Ascending aorta (tissue), 2 donors: ENCODE measurements at regions not wholly inside any gene's neighbourhood (a gene's known extent, or its start where the extent isn't known, plus 50 kb on each side); places are given as distances from the start of the nearest gene placed in this dataset.

Source experiments
- DNase-seq, 2 donors: peaks; one replicate each; pipeline ENCODE4 v3.0.0-alpha.2; 2019; ENCODE audit warnings: low spot score in 2 of 2
- H3K27ac ChIP-seq, 2 donors: fragments of 200-600 bp; sonication (generic); one replicate each; pipeline ENCODE4 v1.5.1; 2016 to 2017; ENCODE audit warnings: mild to moderate bottlenecking in 1 of 2
- H3K27me3 ChIP-seq: fragments of 200-600 bp; sonication (generic); one replicate; pipeline ENCODE4 v1.5.1; 2017
- H3K36me3 ChIP-seq, 2 donors: fragments of 200-600 bp; sonication (generic); one replicate each; pipeline ENCODE4 v1.5.1; 2016
- H3K4me1 ChIP-seq, 2 donors: fragments of 200-600 bp; sonication (generic); one replicate each; pipeline ENCODE4 v1.5.1; 2016 to 2017; ENCODE audit warnings: mild to moderate bottlenecking in 1 of 2
- H3K4me3 ChIP-seq, 2 donors: fragments of 200-600 bp; sonication (generic); one replicate each; pipeline ENCODE4 v1.5.1; 2016 to 2017; ENCODE audit warnings: mild to moderate bottlenecking in 1 of 2
- H3K9me3 ChIP-seq, 2 donors: fragments of 200-600 bp; sonication (generic); one replicate each; pipeline ENCODE4 v1.5.1; 2016
- CTCF ChIP-seq, 3 experiments: fragments of 200-600 bp in 2 of 3; fragments of 450-650 bp in 1 of 3; sonication (generic) in 2 of 3; IDR thresholded peaks; one replicate each; pipeline ENCODE4 v1.5.1; 2016 to 2019; ENCODE audit warnings: antibody characterized with exemption in 3 of 3, mild to moderate bottlenecking in 1 of 3, moderate library complexity in 1 of 3
- intact Hi-C: fragments of 100-400 bp; cut with DNase I; formaldehyde crosslinking; loops from one replicate; pipeline ENCODE4 v1.15.1; 2023

DNA sequence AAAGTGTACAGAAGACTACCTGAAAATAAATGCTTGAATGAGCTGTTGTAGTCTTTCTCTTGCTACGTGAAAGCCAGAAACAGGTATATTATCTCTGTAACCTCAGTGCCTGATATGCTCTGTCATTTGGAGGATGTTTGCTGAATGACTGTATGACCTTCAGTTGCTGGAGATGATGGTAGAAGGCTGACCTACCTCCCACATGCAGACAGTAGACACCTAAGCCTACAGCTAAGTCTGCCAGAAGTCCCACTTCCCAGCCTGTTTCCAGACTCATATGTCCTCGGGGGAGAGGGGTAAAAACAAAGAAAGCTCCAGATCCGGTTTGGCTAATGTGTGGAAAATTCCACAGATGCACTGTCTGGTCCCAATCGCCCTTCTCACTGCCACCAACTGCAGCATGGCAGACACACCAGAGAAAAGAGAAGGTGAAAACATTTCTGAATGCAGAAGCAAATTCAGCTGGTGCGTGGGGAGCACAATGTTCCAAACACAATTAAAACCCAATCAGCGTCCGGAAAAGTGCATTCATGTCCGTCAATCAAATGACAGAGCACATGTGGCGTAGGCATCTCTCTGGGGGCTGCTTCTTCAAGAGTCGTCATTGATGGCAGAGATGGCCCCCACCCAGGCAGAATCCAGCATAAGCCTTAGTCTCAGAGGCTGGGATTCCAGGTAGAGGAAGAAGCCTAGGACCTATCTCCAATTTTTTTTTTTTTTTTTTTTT lies 76.3 kb upstream of the TBX3 start:
- Histone ChIP-seq H3K27me3 (no peaks in the 10 kb centered on the region), H3K27ac (no peak overlapping the region), H3K36me3 (no peaks in the 10 kb centered on the region), H3K9me3 (no peaks in the 10 kb centered on the region), H3K4me3 (no peak overlapping the region), H3K4me1 (no peaks in the 10 kb centered on the region)
- TF ChIP-seq CTCF (IDR thresholded peaks at IDR 0.05) = no peak
- intact Hi-C loops = no loop called here
- DNase-seq = no peak

DNA sequence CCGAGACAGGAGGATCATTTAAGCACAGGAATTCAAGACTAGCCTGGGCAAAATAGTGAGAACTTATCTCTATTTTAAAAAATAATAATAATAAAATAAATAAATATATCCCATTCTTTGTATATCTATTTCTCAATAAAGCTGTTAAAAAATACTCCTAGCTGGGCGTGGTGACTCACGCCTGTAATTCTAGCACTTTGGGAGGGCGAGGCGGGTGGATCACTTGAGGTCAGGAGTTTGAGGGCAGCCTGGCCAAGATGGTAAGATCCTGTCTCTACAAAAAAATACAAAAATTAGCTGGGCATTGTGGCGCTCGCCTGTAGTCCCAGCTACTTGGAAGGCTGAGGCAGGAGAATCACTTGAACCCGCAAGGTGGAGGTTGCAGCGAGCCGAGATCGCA lies 75.7 kb upstream of the TBX3 start:
- Histone ChIP-seq H3K4me1 (no peaks in the 10 kb centered on the region), H3K4me3 (no peak overlapping the region), H3K9me3 (no peaks in the 10 kb centered on the region), H3K36me3 (no peaks in the 10 kb centered on the region), H3K27me3 (no peaks in the 10 kb centered on the region), H3K27ac (no peak overlapping the region)
- intact Hi-C loops = no loop called here
- no peak for DNase-seq
- TF ChIP-seq CTCF (IDR thresholded peaks at IDR 0.05) = no peak

GRCh38 chr12:114757684-114758325 lies 73.8 kb upstream of the TBX3 start:
- no peak for DNase-seq

GRCh38 chr12:114752217-114752616 lies 68.2 kb upstream of the TBX3 start:
- no peaks in the 10 kb centered on the region for H3K9me3 ChIP-seq
- TF ChIP-seq CTCF (IDR thresholded peaks at IDR 0.05) = no peak
- no peaks in the 10 kb centered on the region for H3K36me3 ChIP-seq
- H3K4me3 ChIP-seq = no peak overlapping the region
- H3K4me1 ChIP-seq = no peaks in the 10 kb centered on the region
- no peaks in the 10 kb centered on the region for H3K27me3 ChIP-seq
- DNase-seq = no peak
- intact Hi-C loops = no loop called here
- H3K27ac ChIP-seq = no peak overlapping the region

More at GRCh38 chr12:114757684-114758325, 73.8 kb upstream of the TBX3 start:
- no peak for TF ChIP-seq CTCF (IDR thresholded peaks at IDR 0.05)
- Histone ChIP-seq H3K4me3 (no peak overlapping the region), H3K27ac (no peak overlapping the region), H3K9me3 (no peaks in the 10 kb centered on the region), H3K36me3 (no peaks in the 10 kb centered on the region), H3K4me1 (no peaks in the 10 kb centered on the region), H3K27me3 (no peaks in the 10 kb centered on the region)
- intact Hi-C loops = no loop called here

- no peak for DNase-seq
- H3K4me1 ChIP-seq = no peaks in the 10 kb centered on the region
- intact Hi-C loops = no loop called here
- H3K27ac ChIP-seq = no peak overlapping the region
- H3K4me3 ChIP-seq = no peak overlapping the region
- no peaks in the 10 kb centered on the region for H3K9me3 ChIP-seq
- no peak for TF ChIP-seq CTCF (IDR thresholded peaks at IDR 0.05)
- H3K27me3 ChIP-seq = no peaks in the 10 kb centered on the region
- no peaks in the 10 kb centered on the region for H3K36me3 ChIP-seq
Measured at GRCh38 chr12:114751712-114752111, 67.7 kb upstream of the TBX3 start.
